Endodermal cell (in vitro differentiated cells): ENCODE measurements at regions not wholly inside any gene's neighbourhood (a gene's known extent, or its start where the extent isn't known, plus 50 kb on each side); places are given as distances from the start of the nearest gene placed in this dataset.

Experiments
- DNase-seq: peaks from one replicate; pipeline ENCODE4 v3.0.0-alpha.2; 2017
- H3K27ac ChIP-seq: 2 replicates; pipeline ENCODE4 v1.5.1; 2013; ENCODE audit warnings: mild to moderate bottlenecking, low read depth, low read length, moderate library complexity
- H3K27me3 ChIP-seq: 2 replicates; pipeline ENCODE4 v1.6.1; 2013; ENCODE audit warnings: mild to moderate bottlenecking, low read length, moderate library complexity; ENCODE audit not compliant: insufficient read depth, control insufficient read depth, poor library complexity, severe bottlenecking
- H3K36me3 ChIP-seq: 2 replicates; pipeline ENCODE4 v1.7.0; 2013; ENCODE audit warnings: mild to moderate bottlenecking, low read length, moderate library complexity; ENCODE audit not compliant: control insufficient read depth, insufficient read depth
- H3K4me1 ChIP-seq: one replicate; pipeline ENCODE4 v1.7.0; 2013; ENCODE audit warnings: low read length; ENCODE audit not compliant: control insufficient read depth, insufficient read depth
- H3K4me3 ChIP-seq: 2 replicates; pipeline ENCODE4 v1.5.1; 2013; ENCODE audit warnings: mild to moderate bottlenecking, low read length, moderate library complexity
- H3K9ac ChIP-seq: 2 replicates; pipeline ENCODE4 v1.6.1; 2013; ENCODE audit warnings: mild to moderate bottlenecking, low read length, moderate library complexity; ENCODE audit not compliant: poor library complexity, severe bottlenecking; ENCODE audit errors: extremely low read depth
- H3K9me3 ChIP-seq: 2 replicates; pipeline ENCODE4 v1.6.1; 2013; ENCODE audit warnings: mild to moderate bottlenecking, low read length, moderate library complexity; ENCODE audit not compliant: control insufficient read depth
- H3K27ac Mint-ChIP-seq: 2 replicates; pipeline ENCODE4 v1.8.0; 2020; ENCODE audit warnings: mixed read lengths
- H3K27me3 Mint-ChIP-seq: 2 replicates; pipeline ENCODE4 v1.8.0; 2021; ENCODE audit warnings: mild to moderate bottlenecking, mixed read lengths; ENCODE audit not compliant: insufficient read depth
- H3K36me3 Mint-ChIP-seq: 2 replicates; pipeline ENCODE4 v1.8.0; 2020; ENCODE audit warnings: low read depth, mixed read lengths
- H3K4me1 Mint-ChIP-seq: 2 replicates; pipeline ENCODE4 v1.8.0; 2020; ENCODE audit warnings: mixed read lengths
- H3K4me3 Mint-ChIP-seq: 2 replicates; pipeline ENCODE4 v1.8.0; 2020; ENCODE audit warnings: mild to moderate bottlenecking, moderate library complexity, mixed read lengths
- H3K9me3 Mint-ChIP-seq: 2 replicates; pipeline ENCODE4 v1.8.0; 2020; ENCODE audit warnings: mild to moderate bottlenecking, mixed read lengths
- WGBS, 2 experiments: methylation state at CpG; one replicate each; pipeline versions ENCODE4 v1.1.5 to v1.1.7; 2013; ENCODE audit warnings: missing lambda C conversion rate in 2 of 2, mixed read lengths in 1 of 2; ENCODE audit not compliant: insufficient coverage in 1 of 2, insufficient read length in 1 of 2; 5-methylcytosine and 5-hydroxymethylcytosine counted together
- TF ChIP-seq, protein P1 (sequence below): fragments of 200-600 bp; sonication (generic); conservative IDR thresholded peaks from 2 replicates; pipeline ENCODE4 v1.5.0; 2021; ENCODE audit warnings: antibody characterized with exemption, mild to moderate bottlenecking

DNA sequence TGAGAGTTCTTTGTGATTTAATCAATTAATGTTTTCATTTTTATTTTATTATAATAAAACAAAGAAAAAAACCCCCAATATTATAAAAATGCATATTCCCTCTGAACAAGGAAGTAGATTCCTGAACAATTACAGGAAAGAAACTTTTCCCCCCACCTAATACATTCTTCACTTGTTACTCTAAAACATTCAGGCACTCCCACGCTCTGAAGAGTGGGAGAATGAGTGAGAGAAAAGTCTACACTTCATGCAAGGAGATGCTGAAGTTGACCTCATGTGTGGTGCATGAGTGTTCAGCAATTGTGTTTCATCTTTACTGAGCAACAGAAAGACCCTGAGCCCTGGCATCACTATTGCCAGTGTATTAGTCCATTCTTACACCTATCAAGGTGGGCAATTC is 244.2 kb upstream of the IGFBP3 start:
- DNase-seq: no peak
- Mint-ChIP-seq H3K27ac (no peak overlapping the region), H3K9me3 (no peaks in the 10 kb centered on the region), H3K36me3 (no peaks in the 10 kb centered on the region), H3K4me3 (no peak overlapping the region), H3K27me3 (no peaks in the 10 kb centered on the region), H3K4me1 (no peaks in the 10 kb centered on the region)
- Histone ChIP-seq H3K36me3 (no peaks in the 10 kb centered on the region), H3K27me3 (no peaks in the 10 kb centered on the region), H3K27ac (no peak overlapping the region), H3K4me3 (no peak overlapping the region), H3K9ac (no peak overlapping the region), H3K4me1 (no peaks in the 10 kb centered on the region), H3K9me3 (no peaks in the 10 kb centered on the region)
- TF ChIP-seq, protein P1, sequence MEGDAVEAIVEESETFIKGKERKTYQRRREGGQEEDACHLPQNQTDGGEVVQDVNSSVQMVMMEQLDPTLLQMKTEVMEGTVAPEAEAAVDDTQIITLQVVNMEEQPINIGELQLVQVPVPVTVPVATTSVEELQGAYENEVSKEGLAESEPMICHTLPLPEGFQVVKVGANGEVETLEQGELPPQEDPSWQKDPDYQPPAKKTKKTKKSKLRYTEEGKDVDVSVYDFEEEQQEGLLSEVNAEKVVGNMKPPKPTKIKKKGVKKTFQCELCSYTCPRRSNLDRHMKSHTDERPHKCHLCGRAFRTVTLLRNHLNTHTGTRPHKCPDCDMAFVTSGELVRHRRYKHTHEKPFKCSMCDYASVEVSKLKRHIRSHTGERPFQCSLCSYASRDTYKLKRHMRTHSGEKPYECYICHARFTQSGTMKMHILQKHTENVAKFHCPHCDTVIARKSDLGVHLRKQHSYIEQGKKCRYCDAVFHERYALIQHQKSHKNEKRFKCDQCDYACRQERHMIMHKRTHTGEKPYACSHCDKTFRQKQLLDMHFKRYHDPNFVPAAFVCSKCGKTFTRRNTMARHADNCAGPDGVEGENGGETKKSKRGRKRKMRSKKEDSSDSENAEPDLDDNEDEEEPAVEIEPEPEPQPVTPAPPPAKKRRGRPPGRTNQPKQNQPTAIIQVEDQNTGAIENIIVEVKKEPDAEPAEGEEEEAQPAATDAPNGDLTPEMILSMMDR: no peak
- WGBS, 2 experiments: 100% methylated on average over 1 of the region's 1 CpG; no CpG with 5 or more reads in 1 of the 2 experiments

DNA sequence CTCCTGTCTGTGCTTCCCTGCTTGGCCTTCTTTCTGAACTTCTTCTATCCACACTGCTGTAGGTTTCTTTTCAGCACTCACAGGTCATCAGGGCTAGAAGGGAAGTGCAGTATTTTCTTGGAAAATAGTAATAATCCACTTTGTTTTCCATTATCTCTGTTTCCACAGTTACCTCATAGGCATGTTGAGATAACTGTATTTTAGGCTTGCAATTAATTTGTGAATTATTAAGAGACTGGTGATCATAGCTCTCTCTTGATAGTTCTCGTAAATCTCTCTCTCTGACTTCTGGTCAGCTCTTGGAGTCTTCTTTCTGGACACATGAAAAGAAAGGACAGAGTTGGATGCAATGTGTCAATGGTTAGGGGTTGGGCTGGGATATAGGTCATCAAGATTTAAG is 243.6 kb upstream of the IGFBP3 start:
- H3K9ac ChIP-seq: no peak overlapping the region
- H3K36me3 Mint-ChIP-seq: no peaks in the 10 kb centered on the region
- no peak overlapping the region for H3K4me3 Mint-ChIP-seq
- H3K4me3 ChIP-seq: no peak overlapping the region
- H3K9me3 Mint-ChIP-seq: no peaks in the 10 kb centered on the region
- H3K9me3 ChIP-seq: no peaks in the 10 kb centered on the region
- H3K27me3 ChIP-seq: no peaks in the 10 kb centered on the region
- TF ChIP-seq, protein P1: no peak
- no peaks in the 10 kb centered on the region for H3K27me3 Mint-ChIP-seq
- DNase-seq: no peak
- H3K27ac ChIP-seq: no peak overlapping the region
- no peak overlapping the region for H3K27ac Mint-ChIP-seq
- no peaks in the 10 kb centered on the region for H3K36me3 ChIP-seq
- 67% methylated on average over 1 of the region's 1 CpG; no CpG with 5 or more reads in 1 of the 2 experiments for WGBS, 2 experiments
- H3K4me1 Mint-ChIP-seq: no peaks in the 10 kb centered on the region
- no peaks in the 10 kb centered on the region for H3K4me1 ChIP-seq

GRCh38 chr7:46163246-46163645 is 242.2 kb upstream of the IGFBP3 start:
- Mint-ChIP-seq H3K4me1 (no peaks in the 10 kb centered on the region), H3K27ac (no peak overlapping the region), H3K4me3 (no peak overlapping the region), H3K36me3 (no peaks in the 10 kb centered on the region), H3K27me3 (no peaks in the 10 kb centered on the region), H3K9me3 (no peaks in the 10 kb centered on the region)
- Histone ChIP-seq H3K27ac (no peak overlapping the region), H3K27me3 (no peaks in the 10 kb centered on the region), H3K9ac (no peak overlapping the region), H3K9me3 (no peaks in the 10 kb centered on the region), H3K4me1 (no peaks in the 10 kb centered on the region), H3K36me3 (no peaks in the 10 kb centered on the region), H3K4me3 (no peak overlapping the region)
- 95% methylated on average over 1 of the region's 1 CpG; no CpG with 5 or more reads in 1 of the 2 experiments for WGBS, 2 experiments
- DNase-seq: no peak
- TF ChIP-seq, protein P1: no peak
